ENCODE measurements at regions not wholly inside any gene's neighbourhood (a gene's known extent, or its start where the extent isn't known, plus 50 kb on each side); places are given as distances from the start of the nearest gene placed in this dataset.
"Not testable (repeated sequence)": the region's sequence is repeated elsewhere in the genome, so short reads cannot be mapped to it uniquely, and the experiment has no call there.

GRCh38 chr3:157912514-157913451, 193.4 kb downstream of the SHOX2 start:
- Histone ChIP-seq H3K27ac (replicated peaks) (peak overlapping the region; percentile 49; the same call in 1 of the 2 replicates), H3K27me3 (ENCODE audit: insufficient read depth, poor library complexity, severe bottlenecking) (no peaks in the 10 kb centered on the region), H3K4me3 (replicated peaks; ENCODE audit: insufficient read depth, low read length) (no peak overlapping the region)
- no peak for DNase-seq (ENCODE audit: low read depth in 1 of 2, low spot score in 1 of 2)
- TF ChIP-seq CTCF (IDR thresholded peaks at IDR 0.05; ENCODE audit: insufficient read depth, low read length) (no peak), POLR2AphosphoS5 (IDR thresholded peaks at IDR 0.05; ENCODE audit: low read depth) (no peak), SPI1 (IDR thresholded peaks at IDR 0.05; ENCODE audit: borderline replicate concordance, low read depth) (no peak), GABPA (IDR thresholded peaks at IDR 0.05; ENCODE audit: low read depth) (no peak), REST (IDR thresholded peaks at IDR 0.05; ENCODE audit: insufficient replicate concordance, low read depth) (no peak)

GRCh38 chr3:157906627-157907026, 199.6 kb downstream of the SHOX2 start:
- no peak overlapping the region for H3K27ac ChIP-seq (replicated peaks)
- TF ChIP-seq REST (IDR thresholded peaks at IDR 0.05; ENCODE audit: insufficient replicate concordance, low read depth): no peak
- no peak for TF ChIP-seq SPI1 (IDR thresholded peaks at IDR 0.05; ENCODE audit: borderline replicate concordance, low read depth)
- no peak for TF ChIP-seq CTCF (IDR thresholded peaks at IDR 0.05; ENCODE audit: insufficient read depth, low read length)
- TF ChIP-seq GABPA (IDR thresholded peaks at IDR 0.05; ENCODE audit: low read depth): no peak
- no peak for TF ChIP-seq POLR2AphosphoS5 (IDR thresholded peaks at IDR 0.05; ENCODE audit: low read depth)
- H3K27me3 ChIP-seq (ENCODE audit: insufficient read depth, poor library complexity, severe bottlenecking): no peaks in the 10 kb centered on the region
- DNase-seq (ENCODE audit: low read depth in 1 of 2, low spot score in 1 of 2): no peak
- no peak overlapping the region for H3K4me3 ChIP-seq (replicated peaks; ENCODE audit: insufficient read depth, low read length)

GRCh38 chr3:157905885-157906284, 200.3 kb downstream of the SHOX2 start:
- no peak for DNase-seq (ENCODE audit: low read depth in 1 of 2, low spot score in 1 of 2)
- Histone ChIP-seq H3K27ac (replicated peaks) (no peak overlapping the region), H3K4me3 (replicated peaks; ENCODE audit: insufficient read depth, low read length) (no peak overlapping the region), H3K27me3 (ENCODE audit: insufficient read depth, poor library complexity, severe bottlenecking) (no peaks in the 10 kb centered on the region)
- no peak for TF ChIP-seq CTCF (IDR thresholded peaks at IDR 0.05; ENCODE audit: insufficient read depth, low read length)
- TF ChIP-seq SPI1 (IDR thresholded peaks at IDR 0.05; ENCODE audit: borderline replicate concordance, low read depth): no peak
- no peak for TF ChIP-seq POLR2AphosphoS5 (IDR thresholded peaks at IDR 0.05; ENCODE audit: low read depth)
- no peak for TF ChIP-seq REST (IDR thresholded peaks at IDR 0.05; ENCODE audit: insufficient replicate concordance, low read depth)
- no peak for TF ChIP-seq GABPA (IDR thresholded peaks at IDR 0.05; ENCODE audit: low read depth)

GRCh38 chr3:157902680-157903079, 203.5 kb downstream of the SHOX2 start:
- H3K4me3 ChIP-seq (replicated peaks; ENCODE audit: insufficient read depth, low read length); H3K27ac ChIP-seq (replicated peaks); DNase-seq (ENCODE audit: low read depth in 1 of 2, low spot score in 1 of 2); H3K27me3 ChIP-seq (ENCODE audit: insufficient read depth, poor library complexity, severe bottlenecking): not testable (repeated sequence)

Measured in HL-60 (cell line).